CD14-positive monocyte (primary cell): ENCODE measurements at regions not wholly inside any gene's neighbourhood (a gene's known extent, or its start where the extent isn't known, plus 50 kb on each side); places are given as distances from the start of the nearest gene placed in this dataset.

Source experiments
- DNase-seq, 3 donors: peaks; one replicate each; pipeline ENCODE4 v3.0.0-alpha.2; 2011 to 2022
- H2AFZ ChIP-seq: 2 replicates; pipeline ENCODE4 v1.6.0; 2012; ENCODE audit warnings: mild to moderate bottlenecking, low read depth, low read length, inconsistent platforms; ENCODE audit not compliant: insufficient read depth, poor library complexity, severe bottlenecking
- H3K27ac ChIP-seq, 2 donors: 1 replicate in 1 of 2; 2 replicates in 1 of 2; pipeline ENCODE4 v1.5.1; 2012 to 2013; ENCODE audit warnings: low read length in 2 of 2, control low read depth in 1 of 2, inconsistent platforms in 1 of 2, low read depth in 1 of 2, mild to moderate bottlenecking in 1 of 2
- H3K27me3 ChIP-seq, 2 donors: one replicate each; pipeline versions ENCODE4 v1.6.0 to v1.6.1; 2011 to 2013; ENCODE audit warnings: low read length in 2 of 2; ENCODE audit not compliant: control insufficient read depth in 2 of 2, insufficient read depth in 2 of 2
- H3K36me3 ChIP-seq, 2 donors: replicated peaks in 1 of 2; 1 replicate in 1 of 2; 2 replicates in 1 of 2; pipeline versions ENCODE4 v1.5.1 to v1.6.1; 2012 to 2013; ENCODE audit warnings: low read length in 2 of 2, control low read depth in 1 of 2, inconsistent platforms in 1 of 2, mild to moderate bottlenecking in 1 of 2; ENCODE audit not compliant: insufficient read depth in 2 of 2, control insufficient read depth in 1 of 2
- H3K4me1 ChIP-seq, 2 donors: 1 replicate in 1 of 2; 2 replicates in 1 of 2; pipeline versions ENCODE4 v1.5.1 to v1.6.1; 2012 to 2013; ENCODE audit warnings: low read length in 2 of 2, control low read depth in 1 of 2, inconsistent platforms in 1 of 2, mild to moderate bottlenecking in 1 of 2, moderate library complexity in 1 of 2; ENCODE audit not compliant: insufficient read depth in 2 of 2, control insufficient read depth in 1 of 2
- H3K4me2 ChIP-seq: replicated peaks from 2 replicates; pipeline ENCODE3; 2012; ENCODE audit warnings: low read length, moderate library complexity, mild to moderate bottlenecking; ENCODE audit not compliant: poor library complexity, severe bottlenecking; ENCODE audit errors: extremely low read depth
- H3K4me3 ChIP-seq, 3 experiments: fragments of 200-600 bp in 1 of 3; sonication (generic) in 1 of 3; replicated peaks in 1 of 3; 1 replicate in 2 of 3; 2 replicates in 1 of 3; pipeline ENCODE4 v1.5.1; 2011 to 2013; ENCODE audit warnings: low read length in 3 of 3, mild to moderate bottlenecking in 3 of 3, control low read depth in 2 of 3, low read depth in 2 of 3, inconsistent platforms in 1 of 3, moderate library complexity in 1 of 3
- H3K79me2 ChIP-seq: 2 replicates; pipeline ENCODE4 v1.6.0; 2012; ENCODE audit warnings: mild to moderate bottlenecking, control low read depth, inconsistent platforms, low read length, moderate library complexity; ENCODE audit not compliant: insufficient read depth
- H3K9ac ChIP-seq: 2 replicates; pipeline ENCODE4 v1.6.0; 2017; ENCODE audit warnings: low read length, mild to moderate bottlenecking; ENCODE audit not compliant: insufficient read depth, poor library complexity, severe bottlenecking
- H3K9me3 ChIP-seq, 2 donors: replicated peaks in 1 of 2; 1 replicate in 1 of 2; 2 replicates in 1 of 2; pipeline versions ENCODE4 v1.5.1 to v1.6.1; 2012 to 2013; ENCODE audit warnings: low read length in 2 of 2, control low read depth in 1 of 2; ENCODE audit not compliant: control insufficient read depth in 1 of 2, insufficient read depth in 1 of 2
- H4K20me1 ChIP-seq: 2 replicates; pipeline ENCODE4 v1.6.0; 2012; ENCODE audit warnings: mild to moderate bottlenecking, low read length, control low read depth, moderate library complexity; ENCODE audit not compliant: insufficient read depth
- H3K27ac Mint-ChIP-seq, 7 donors: one replicate each; pipeline ENCODE4 v1.8.0; 2020; ENCODE audit warnings: mild to moderate bottlenecking in 7 of 7, mixed read lengths in 7 of 7, moderate library complexity in 6 of 7, inconsistent platforms in 2 of 7
- H3K27me3 Mint-ChIP-seq, 3 donors: one replicate each; pipeline ENCODE4 v1.8.0; 2021 to 2022; ENCODE audit warnings: low read depth in 3 of 3, mild to moderate bottlenecking in 3 of 3, mixed read lengths in 3 of 3, moderate library complexity in 3 of 3, inconsistent platforms in 1 of 3
- H3K36me3 Mint-ChIP-seq, 2 donors: one replicate each; pipeline ENCODE4 v1.8.0; 2020; ENCODE audit warnings: mixed read lengths in 2 of 2, inconsistent platforms in 1 of 2, mild to moderate bottlenecking in 1 of 2
- H3K4me1 Mint-ChIP-seq: one replicate; pipeline ENCODE4 v1.8.0; 2020; ENCODE audit warnings: mild to moderate bottlenecking, mixed read lengths
- H3K4me3 Mint-ChIP-seq, 2 donors: one replicate each; pipeline ENCODE4 v1.8.0; 2020; ENCODE audit warnings: mild to moderate bottlenecking in 2 of 2, mixed read lengths in 2 of 2, moderate library complexity in 1 of 2
- H3K9me3 Mint-ChIP-seq, 7 donors: one replicate each; pipeline ENCODE4 v1.8.0; 2020 to 2022; ENCODE audit warnings: mixed read lengths in 7 of 7, mild to moderate bottlenecking in 6 of 7, moderate library complexity in 6 of 7, inconsistent platforms in 2 of 7
- CTCF ChIP-seq: fragments of 200-600 bp; IDR thresholded peaks from one replicate; pipeline ENCODE4 v1.8.0; 2022; ENCODE audit warnings: antibody characterized with exemption, mild to moderate bottlenecking
- WGBS: methylation state at CpG from one replicate; pipeline ENCODE4 v1.1.5; 2013; ENCODE audit warnings: missing lambda C conversion rate; ENCODE audit not compliant: insufficient coverage; 5-methylcytosine and 5-hydroxymethylcytosine counted together
- intact Hi-C, 2 donors: fragments of 100-400 bp; cut with micrococcal nuclease; formaldehyde crosslinking; loops; one replicate each; pipeline versions ENCODE4 v1.15.0 to v1.15.1; 2023

- Mint-ChIP-seq H3K27ac (no peak overlapping the region), H3K27me3 (peaks cover 0 to 6% (median 0%) of the 10 kb centered on the region in 3 donors), H3K4me3 (no peak overlapping the region), H3K9me3 (peaks cover 0 to 4% (median 0%) of the 10 kb centered on the region in 7 donors), H3K4me1 (no peaks in the 10 kb centered on the region), H3K36me3 (no peaks in the 10 kb centered on the region)
- TF ChIP-seq CTCF = no peak
- no peak overlapping the region for H3K9ac ChIP-seq
- intact Hi-C loops = no loop called here
- H3K4me3 ChIP-seq = no peak overlapping the region
- no peak overlapping the region for H2AFZ ChIP-seq
- DNase-seq = no peak
- H3K79me2 ChIP-seq = no peaks in the 10 kb centered on the region
- H3K36me3 ChIP-seq = no peaks in the 10 kb centered on the region
- H3K9me3 ChIP-seq = no peaks in the 10 kb centered on the region
- no peaks in the 10 kb centered on the region for H4K20me1 ChIP-seq
- H3K4me1 ChIP-seq = no peaks in the 10 kb centered on the region
- H3K27me3 ChIP-seq = no peaks in the 10 kb centered on the region
- 100% methylated on average over 1 of the region's 2 CpGs for WGBS
- H3K27ac ChIP-seq = no peak overlapping the region
- H3K4me2 ChIP-seq = no peak overlapping the region
Measured at GRCh38 chr11:130668751-130669150, 220.3 kb downstream of the ADAMTS15 start.

GRCh38 chr11:130670200-130670599 lies 221.8 kb downstream of the ADAMTS15 start:
- Histone ChIP-seq H3K4me3 (no peak overlapping the region), H3K4me1 (no peaks in the 10 kb centered on the region), H2AFZ (no peak overlapping the region), H3K9me3 (no peaks in the 10 kb centered on the region), H3K27me3 (no peaks in the 10 kb centered on the region), H4K20me1 (no peaks in the 10 kb centered on the region), H3K79me2 (no peaks in the 10 kb centered on the region), H3K27ac (no peak overlapping the region), H3K36me3 (no peaks in the 10 kb centered on the region), H3K9ac (no peak overlapping the region), H3K4me2 (no peak overlapping the region)
- H3K4me3 Mint-ChIP-seq = no peak overlapping the region
- no peak overlapping the region for H3K27ac Mint-ChIP-seq
- H3K36me3 Mint-ChIP-seq = no peaks in the 10 kb centered on the region
- TF ChIP-seq CTCF = no peak
- H3K4me1 Mint-ChIP-seq = no peaks in the 10 kb centered on the region
- H3K27me3 Mint-ChIP-seq = peaks cover 0 to 6% (median 0%) of the 10 kb centered on the region in 3 donors
- intact Hi-C loops = no loop called here
- no peak for DNase-seq
- peaks cover 0 to 4% (median 0%) of the 10 kb centered on the region in 7 donors for H3K9me3 Mint-ChIP-seq
- WGBS = 98% methylated on average over 5 of the region's 6 CpGs
